Lower leg skin (tissue), 3 donors: ENCODE measurements at regions not wholly inside any gene's neighbourhood (a gene's known extent, or its start where the extent isn't known, plus 50 kb on each side); places are given as distances from the start of the nearest gene placed in this dataset.

Experiments used
- POLR2A ChIP-seq, 2 donors: fragments of 450-650 bp; IDR thresholded peaks; one replicate each; pipeline ENCODE4 v1.6.1; 2016 to 2017; ENCODE audit warnings: antibody characterized with exemption in 2 of 2, mild to moderate bottlenecking in 1 of 2, moderate library complexity in 1 of 2
- TF ChIP-seq, protein P1 (sequence below), 3 donors: fragments of 450-650 bp; IDR thresholded peaks; one replicate each; pipeline ENCODE4 v1.5.1; 2016; ENCODE audit warnings: antibody characterized with exemption in 3 of 3, mild to moderate bottlenecking in 3 of 3, moderate library complexity in 2 of 3

- no peak for TF ChIP-seq POLR2A (IDR thresholded peaks at IDR 0.05)
- TF ChIP-seq, protein P1, sequence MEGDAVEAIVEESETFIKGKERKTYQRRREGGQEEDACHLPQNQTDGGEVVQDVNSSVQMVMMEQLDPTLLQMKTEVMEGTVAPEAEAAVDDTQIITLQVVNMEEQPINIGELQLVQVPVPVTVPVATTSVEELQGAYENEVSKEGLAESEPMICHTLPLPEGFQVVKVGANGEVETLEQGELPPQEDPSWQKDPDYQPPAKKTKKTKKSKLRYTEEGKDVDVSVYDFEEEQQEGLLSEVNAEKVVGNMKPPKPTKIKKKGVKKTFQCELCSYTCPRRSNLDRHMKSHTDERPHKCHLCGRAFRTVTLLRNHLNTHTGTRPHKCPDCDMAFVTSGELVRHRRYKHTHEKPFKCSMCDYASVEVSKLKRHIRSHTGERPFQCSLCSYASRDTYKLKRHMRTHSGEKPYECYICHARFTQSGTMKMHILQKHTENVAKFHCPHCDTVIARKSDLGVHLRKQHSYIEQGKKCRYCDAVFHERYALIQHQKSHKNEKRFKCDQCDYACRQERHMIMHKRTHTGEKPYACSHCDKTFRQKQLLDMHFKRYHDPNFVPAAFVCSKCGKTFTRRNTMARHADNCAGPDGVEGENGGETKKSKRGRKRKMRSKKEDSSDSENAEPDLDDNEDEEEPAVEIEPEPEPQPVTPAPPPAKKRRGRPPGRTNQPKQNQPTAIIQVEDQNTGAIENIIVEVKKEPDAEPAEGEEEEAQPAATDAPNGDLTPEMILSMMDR (IDR thresholded peaks at IDR 0.05), result no peak
Observed at GRCh38 chr7:136272934-136273333, 295.8 kb upstream of the MTPN start.
